Esophagus squamous epithelium (tissue), 5 donors: ENCODE measurements at regions not wholly inside any gene's neighbourhood (a gene's known extent, or its start where the extent isn't known, plus 50 kb on each side); places are given as distances from the start of the nearest gene placed in this dataset.
"Not testable (repeated sequence)": the region's sequence is repeated elsewhere in the genome, so short reads cannot be mapped to it uniquely, and the experiment has no call there.

Experiments used
- DNase-seq: peaks from one replicate; lab custom pipeline; 2025; lab: John Stamatoyannopoulos, UW
- H3K27ac ChIP-seq, 4 donors: fragments of 200-600 bp; sonication (generic); one replicate each; pipeline ENCODE4 v1.5.1; 2016 to 2019; ENCODE audit warnings: mild to moderate bottlenecking in 1 of 4
- H3K27me3 ChIP-seq, 4 donors: fragments of 200-600 bp; sonication (generic); 1 replicate in 3 of 4; 2 replicates in 1 of 4; pipeline versions ENCODE4 v1.5.1 to v1.6.0; 2017 to 2021; ENCODE audit warnings: antibody characterized with exemption in 1 of 4
- H3K36me3 ChIP-seq, 3 donors: fragments of 200-600 bp; sonication (generic); one replicate each; pipeline ENCODE4 v1.5.1; 2016 to 2019
- H3K4me1 ChIP-seq, 3 donors: fragments of 200-600 bp; sonication (generic); one replicate each; pipeline ENCODE4 v1.5.1; 2017 to 2019
- H3K4me3 ChIP-seq, 4 donors: fragments of 200-600 bp; sonication (generic); 1 replicate in 3 of 4; 2 replicates in 1 of 4; pipeline ENCODE4 v1.5.1; 2016 to 2019; ENCODE audit warnings: mild to moderate bottlenecking in 2 of 4, moderate library complexity in 1 of 4
- H3K9me3 ChIP-seq, 3 donors: fragments of 200-600 bp; sonication (generic); one replicate each; pipeline ENCODE4 v1.5.1; 2016 to 2019
- CTCF ChIP-seq, 6 experiments: fragments of 450-650 bp in 4 of 6; fragments of 200-600 bp in 2 of 6; sonication (generic) in 2 of 6; IDR thresholded peaks; one replicate each; pipeline ENCODE4 v1.5.1; 2016 to 2019; ENCODE audit warnings: antibody characterized with exemption in 6 of 6, mild to moderate bottlenecking in 4 of 6, moderate library complexity in 4 of 6
- POLR2A ChIP-seq, 4 donors: fragments of 450-650 bp; IDR thresholded peaks; one replicate each; pipeline ENCODE4 v1.6.1; 2017; ENCODE audit warnings: antibody characterized with exemption in 4 of 4, mild to moderate bottlenecking in 4 of 4, moderate library complexity in 3 of 4
- WGBS, 2 donors: methylation state at CpG; one replicate each; pipeline ENCODE4 v1.1.5; 2018; 5-methylcytosine and 5-hydroxymethylcytosine counted together
- intact Hi-C: fragments of 100-400 bp; cut with DNase I; formaldehyde crosslinking; loops from one replicate; pipeline ENCODE4 v1.15.0; 2022
- donor health status: DM: yes; HTN: yes; CAD: no.

- Histone ChIP-seq H3K4me3 (no peak overlapping the region), H3K27ac (no peak overlapping the region), H3K4me1 (peaks cover 0 to 15% (median 3%) of the 10 kb centered on the region in 3 donors), H3K36me3 (no peaks in the 10 kb centered on the region), H3K9me3 (no peaks in the 10 kb centered on the region), H3K27me3 (no peaks in the 10 kb centered on the region)
- no peak for TF ChIP-seq POLR2A (IDR thresholded peaks at IDR 0.05)
- TF ChIP-seq CTCF (IDR thresholded peaks at IDR 0.05): no peak
- intact Hi-C loops: no loop called here
- DNase-seq: no peak
Measured at GRCh38 chr12:75628916-75629315, 117.5 kb upstream of the KRR1 start.

GRCh38 chr12:75628511-75628910, 117.1 kb upstream of the KRR1 start:
- H3K27me3 ChIP-seq: no peaks in the 10 kb centered on the region
- no peak overlapping the region for H3K4me3 ChIP-seq
- intact Hi-C loops: no loop called here
- 69 to 83% methylated on average over 1 of the region's 1 CpG for WGBS, 2 donors
- no peaks in the 10 kb centered on the region for H3K36me3 ChIP-seq
- no peaks in the 10 kb centered on the region for H3K9me3 ChIP-seq
- H3K27ac ChIP-seq: no peak overlapping the region
- peaks cover 0 to 15% (median 4%) of the 10 kb centered on the region in 3 donors for H3K4me1 ChIP-seq
- TF ChIP-seq CTCF (IDR thresholded peaks at IDR 0.05): no peak
- no peak for TF ChIP-seq POLR2A (IDR thresholded peaks at IDR 0.05)
- DNase-seq: no peak

GRCh38 chr12:75623631-75624154, 112.3 kb upstream of the KRR1 start:
- intact Hi-C loops: no loop called here
- Histone ChIP-seq H3K27ac (no peak overlapping the region), H3K4me1 (peaks cover 0 to 4% (median 0%) of the 10 kb centered on the region in 3 donors), H3K9me3 (no peaks in the 10 kb centered on the region), H3K27me3 (no peaks in the 10 kb centered on the region), H3K36me3 (no peaks in the 10 kb centered on the region), H3K4me3 (no peak overlapping the region)
- TF ChIP-seq CTCF (IDR thresholded peaks at IDR 0.05): peak in 4 of 6 experiments; percentile 8 to 60 (median 24)
- TF ChIP-seq POLR2A (IDR thresholded peaks at IDR 0.05): no peak
- WGBS, 2 donors: 50 to 79% methylated on average over 4 of the region's 4 CpGs
- no peak for DNase-seq

GRCh38 chr12:75622492-75622891, 111.1 kb upstream of the KRR1 start:
- TF ChIP-seq CTCF (IDR thresholded peaks at IDR 0.05) (no peak), POLR2A (IDR thresholded peaks at IDR 0.05) (no peak)

GRCh38 chr12:75614396-75614795, 103.0 kb upstream of the KRR1 start:
- H3K36me3 ChIP-seq, H3K4me3 ChIP-seq, H3K9me3 ChIP-seq, H3K27me3 ChIP-seq, H3K27ac ChIP-seq, intact Hi-C loops, DNase-seq, H3K4me1 ChIP-seq: not testable (repeated sequence)
- 53 to 68% methylated on average over 4 of the region's 4 CpGs for WGBS, 2 donors

More at GRCh38 chr12:75622492-75622891, 111.1 kb upstream of the KRR1 start:
- intact Hi-C loops: no loop called here
- H3K27me3 ChIP-seq: no peaks in the 10 kb centered on the region
- peaks cover 0 to 4% (median 0%) of the 10 kb centered on the region in 3 donors for H3K4me1 ChIP-seq
- 87 to 96% methylated on average over 1 of the region's 1 CpG for WGBS, 2 donors
- no peaks in the 10 kb centered on the region for H3K36me3 ChIP-seq
- no peak for DNase-seq
- H3K9me3 ChIP-seq: no peaks in the 10 kb centered on the region
- no peak overlapping the region for H3K4me3 ChIP-seq
- no peak overlapping the region for H3K27ac ChIP-seq

GRCh38 chr12:75613981-75614380, 102.6 kb upstream of the KRR1 start:
- no peak overlapping the region for H3K4me3 ChIP-seq
- intact Hi-C loops: no loop called here
- TF ChIP-seq POLR2A (IDR thresholded peaks at IDR 0.05) (no peak), CTCF (IDR thresholded peaks at IDR 0.05) (no peak)
- H3K27me3 ChIP-seq: no peaks in the 10 kb centered on the region
- DNase-seq: no peak
- 72 to 82% methylated on average over 4 of the region's 4 CpGs for WGBS, 2 donors
- no peaks in the 10 kb centered on the region for H3K4me1 ChIP-seq
- no peaks in the 10 kb centered on the region for H3K9me3 ChIP-seq
- H3K27ac ChIP-seq: no peak overlapping the region
- H3K36me3 ChIP-seq: no peaks in the 10 kb centered on the region
